CD14-positive monocyte (primary cell): ENCODE measurements at regions not wholly inside any gene's neighbourhood (a gene's known extent, or its start where the extent isn't known, plus 50 kb on each side); places are given as distances from the start of the nearest gene placed in this dataset.

Experiments
- DNase-seq, 3 donors: peaks; one replicate each; pipeline ENCODE4 v3.0.0-alpha.2; 2011 to 2022
- H2AFZ ChIP-seq: 2 replicates; pipeline ENCODE4 v1.6.0; 2012; ENCODE audit warnings: mild to moderate bottlenecking, low read depth, low read length, inconsistent platforms; ENCODE audit not compliant: insufficient read depth, poor library complexity, severe bottlenecking
- H3K27ac ChIP-seq, 2 donors: 1 replicate in 1 of 2; 2 replicates in 1 of 2; pipeline ENCODE4 v1.5.1; 2012 to 2013; ENCODE audit warnings: low read length in 2 of 2, control low read depth in 1 of 2, inconsistent platforms in 1 of 2, low read depth in 1 of 2, mild to moderate bottlenecking in 1 of 2
- H3K27me3 ChIP-seq, 2 donors: one replicate each; pipeline versions ENCODE4 v1.6.0 to v1.6.1; 2011 to 2013; ENCODE audit warnings: low read length in 2 of 2; ENCODE audit not compliant: control insufficient read depth in 2 of 2, insufficient read depth in 2 of 2
- H3K36me3 ChIP-seq, 2 donors: replicated peaks in 1 of 2; 1 replicate in 1 of 2; 2 replicates in 1 of 2; pipeline versions ENCODE4 v1.5.1 to v1.6.1; 2012 to 2013; ENCODE audit warnings: low read length in 2 of 2, control low read depth in 1 of 2, inconsistent platforms in 1 of 2, mild to moderate bottlenecking in 1 of 2; ENCODE audit not compliant: insufficient read depth in 2 of 2, control insufficient read depth in 1 of 2
- H3K4me1 ChIP-seq, 2 donors: 1 replicate in 1 of 2; 2 replicates in 1 of 2; pipeline versions ENCODE4 v1.5.1 to v1.6.1; 2012 to 2013; ENCODE audit warnings: low read length in 2 of 2, control low read depth in 1 of 2, inconsistent platforms in 1 of 2, mild to moderate bottlenecking in 1 of 2, moderate library complexity in 1 of 2; ENCODE audit not compliant: insufficient read depth in 2 of 2, control insufficient read depth in 1 of 2
- H3K4me2 ChIP-seq: replicated peaks from 2 replicates; pipeline ENCODE3; 2012; ENCODE audit warnings: low read length, moderate library complexity, mild to moderate bottlenecking; ENCODE audit not compliant: poor library complexity, severe bottlenecking; ENCODE audit errors: extremely low read depth
- H3K4me3 ChIP-seq, 3 experiments: fragments of 200-600 bp in 1 of 3; sonication (generic) in 1 of 3; replicated peaks in 1 of 3; 1 replicate in 2 of 3; 2 replicates in 1 of 3; pipeline ENCODE4 v1.5.1; 2011 to 2013; ENCODE audit warnings: low read length in 3 of 3, mild to moderate bottlenecking in 3 of 3, control low read depth in 2 of 3, low read depth in 2 of 3, inconsistent platforms in 1 of 3, moderate library complexity in 1 of 3
- H3K79me2 ChIP-seq: 2 replicates; pipeline ENCODE4 v1.6.0; 2012; ENCODE audit warnings: mild to moderate bottlenecking, control low read depth, inconsistent platforms, low read length, moderate library complexity; ENCODE audit not compliant: insufficient read depth
- H3K9ac ChIP-seq: 2 replicates; pipeline ENCODE4 v1.6.0; 2017; ENCODE audit warnings: low read length, mild to moderate bottlenecking; ENCODE audit not compliant: insufficient read depth, poor library complexity, severe bottlenecking
- H3K9me3 ChIP-seq, 2 donors: replicated peaks in 1 of 2; 1 replicate in 1 of 2; 2 replicates in 1 of 2; pipeline versions ENCODE4 v1.5.1 to v1.6.1; 2012 to 2013; ENCODE audit warnings: low read length in 2 of 2, control low read depth in 1 of 2; ENCODE audit not compliant: control insufficient read depth in 1 of 2, insufficient read depth in 1 of 2
- H4K20me1 ChIP-seq: 2 replicates; pipeline ENCODE4 v1.6.0; 2012; ENCODE audit warnings: mild to moderate bottlenecking, low read length, control low read depth, moderate library complexity; ENCODE audit not compliant: insufficient read depth
- H3K27ac Mint-ChIP-seq, 7 donors: one replicate each; pipeline ENCODE4 v1.8.0; 2020; ENCODE audit warnings: mild to moderate bottlenecking in 7 of 7, mixed read lengths in 7 of 7, moderate library complexity in 6 of 7, inconsistent platforms in 2 of 7
- H3K27me3 Mint-ChIP-seq, 3 donors: one replicate each; pipeline ENCODE4 v1.8.0; 2021 to 2022; ENCODE audit warnings: low read depth in 3 of 3, mild to moderate bottlenecking in 3 of 3, mixed read lengths in 3 of 3, moderate library complexity in 3 of 3, inconsistent platforms in 1 of 3
- H3K36me3 Mint-ChIP-seq, 2 donors: one replicate each; pipeline ENCODE4 v1.8.0; 2020; ENCODE audit warnings: mixed read lengths in 2 of 2, inconsistent platforms in 1 of 2, mild to moderate bottlenecking in 1 of 2
- H3K4me1 Mint-ChIP-seq: one replicate; pipeline ENCODE4 v1.8.0; 2020; ENCODE audit warnings: mild to moderate bottlenecking, mixed read lengths
- H3K4me3 Mint-ChIP-seq, 2 donors: one replicate each; pipeline ENCODE4 v1.8.0; 2020; ENCODE audit warnings: mild to moderate bottlenecking in 2 of 2, mixed read lengths in 2 of 2, moderate library complexity in 1 of 2
- H3K9me3 Mint-ChIP-seq, 7 donors: one replicate each; pipeline ENCODE4 v1.8.0; 2020 to 2022; ENCODE audit warnings: mixed read lengths in 7 of 7, mild to moderate bottlenecking in 6 of 7, moderate library complexity in 6 of 7, inconsistent platforms in 2 of 7
- CTCF ChIP-seq: fragments of 200-600 bp; IDR thresholded peaks from one replicate; pipeline ENCODE4 v1.8.0; 2022; ENCODE audit warnings: antibody characterized with exemption, mild to moderate bottlenecking
- WGBS: methylation state at CpG from one replicate; pipeline ENCODE4 v1.1.5; 2013; ENCODE audit warnings: missing lambda C conversion rate; ENCODE audit not compliant: insufficient coverage; 5-methylcytosine and 5-hydroxymethylcytosine counted together
- intact Hi-C, 2 donors: fragments of 100-400 bp; cut with micrococcal nuclease; formaldehyde crosslinking; loops; one replicate each; pipeline versions ENCODE4 v1.15.0 to v1.15.1; 2023

GRCh38 chr1:168958562-168959289 lies 147.8 kb upstream of the ATP1B1 start:
- Histone ChIP-seq H3K36me3 (no peaks in the 10 kb centered on the region), H2AFZ (no peak overlapping the region), H3K27me3 (no peaks in the 10 kb centered on the region), H3K4me3 (no peak overlapping the region), H3K4me2 (no peak overlapping the region), H3K9ac (no peak overlapping the region), H3K9me3 (no peaks in the 10 kb centered on the region), H3K79me2 (no peaks in the 10 kb centered on the region), H3K27ac (no peak overlapping the region), H3K4me1 (no peaks in the 10 kb centered on the region), H4K20me1 (no peaks in the 10 kb centered on the region)
- Mint-ChIP-seq H3K36me3 (no peaks in the 10 kb centered on the region), H3K27me3 (peaks cover 0 to 1% (median 0%) of the 10 kb centered on the region in 3 donors), H3K4me1 (no peaks in the 10 kb centered on the region), H3K9me3 (peaks cover 0 to 3% (median 2%) of the 10 kb centered on the region in 7 donors), H3K4me3 (no peak overlapping the region), H3K27ac (no peak overlapping the region)
- no peak for DNase-seq
- WGBS: 100% methylated on average over 1 of the region's 5 CpGs
- TF ChIP-seq CTCF: no peak
- intact Hi-C loops: no loop called here

- Histone ChIP-seq H3K36me3 (no peaks in the 10 kb centered on the region), H3K4me2 (no peak overlapping the region), H3K27ac (no peak overlapping the region), H3K27me3 (no peaks in the 10 kb centered on the region), H2AFZ (no peak overlapping the region), H3K4me1 (no peaks in the 10 kb centered on the region), H3K9ac (no peak overlapping the region), H3K9me3 (no peaks in the 10 kb centered on the region), H4K20me1 (no peaks in the 10 kb centered on the region), H3K79me2 (no peaks in the 10 kb centered on the region), H3K4me3 (no peak overlapping the region)
- H3K27me3 Mint-ChIP-seq: peaks cover 0 to 1% (median 0%) of the 10 kb centered on the region in 3 donors
- no peaks in the 10 kb centered on the region for H3K4me1 Mint-ChIP-seq
- no peak for DNase-seq
- no CpG with 5 or more reads among the region's 2 CpGs for WGBS
- H3K27ac Mint-ChIP-seq: no peak overlapping the region
- TF ChIP-seq CTCF: no peak
- intact Hi-C loops: no loop called here
- H3K9me3 Mint-ChIP-seq: peaks cover 0 to 2% (median 1%) of the 10 kb centered on the region in 7 donors
- no peaks in the 10 kb centered on the region for H3K36me3 Mint-ChIP-seq
- no peak overlapping the region for H3K4me3 Mint-ChIP-seq
Measured at GRCh38 chr1:168959382-168959781, 147.1 kb upstream of the ATP1B1 start.
